HEK293 (cell line): ENCODE measurements at regions not wholly inside any gene's neighbourhood (a gene's known extent, or its start where the extent isn't known, plus 50 kb on each side); places are given as distances from the start of the nearest gene placed in this dataset.

ENCODE experiments used
- CTCF ChIA-PET: fragments of 350-600 bp; formaldehyde crosslinking; extraction: SDS; loops from one replicate; lab custom pipeline; 2021; ENCODE audit warnings: antibody characterized with exemption; lab: Yijun Ruan, JAX
- POLR2A ChIA-PET: fragments of 300-600 bp; formaldehyde crosslinking; extraction: SDS; loops from one replicate; lab custom pipeline; 2020; ENCODE audit warnings: antibody characterized with exemption, inconsistent platforms; lab: Yijun Ruan, JAX
- H3K27ac ChIP-seq: fragments of 200-500 bp; sonication (Bioruptor generic); 2 replicates; pipeline ENCODE4 v1.5.1; 2014; ENCODE audit warnings: low read depth, low read length, control low read depth, inconsistent platforms; ENCODE audit errors: extremely low read depth
- H3K36me3 ChIP-seq, 2 experiments: fragments of 200-500 bp in 1 of 2; sonication (Bioruptor generic) in 1 of 2; 1 replicate in 1 of 2; 2 replicates in 1 of 2; pipeline ENCODE4 v1.5.1; 2014 to 2017; ENCODE audit warnings: inconsistent platforms in 2 of 2, low read length in 2 of 2; ENCODE audit not compliant: control insufficient read depth in 2 of 2, insufficient read depth in 1 of 2
- H3K4me1 ChIP-seq: fragments of 200-500 bp; sonication (Bioruptor generic); 2 replicates; pipeline ENCODE4 v1.5.1; 2014; ENCODE audit warnings: mild to moderate bottlenecking, low read length, inconsistent platforms; ENCODE audit not compliant: control insufficient read depth, insufficient read depth
- H3K4me3 ChIP-seq: 2 replicates; pipeline ENCODE4 v1.5.1; 2011; ENCODE audit warnings: low read depth, mild to moderate bottlenecking, control low read depth, low read length, moderate library complexity
- H3K9me3 ChIP-seq: fragments of 200-500 bp; sonication (Bioruptor generic); 2 replicates; pipeline ENCODE4 v1.5.1; 2014; ENCODE audit warnings: low read depth, low read length, inconsistent platforms; ENCODE audit not compliant: control insufficient read depth, insufficient read depth
- BCL11A ChIP-seq: fragments of 450-650 bp; formaldehyde crosslinking; IDR thresholded peaks from 2 replicates; pipeline ENCODE4 v1.5.1; 2016; ENCODE audit warnings: low read depth, missing biosample characterization, missing genetic modification characterization
- CTCF ChIP-seq: fragments of 450-650 bp; formaldehyde crosslinking; IDR thresholded peaks from 2 replicates; pipeline ENCODE4 v1.5.1; 2016; ENCODE audit warnings: missing biosample characterization, missing genetic modification characterization
- GFI1B ChIP-seq: fragments of 450-650 bp; formaldehyde crosslinking; IDR thresholded peaks from 2 replicates; pipeline ENCODE4 v1.5.1; 2016; ENCODE audit warnings: missing biosample characterization, missing genetic modification characterization
- SCRT1 ChIP-seq: fragments of 450-650 bp; formaldehyde crosslinking; IDR thresholded peaks from 2 replicates; pipeline ENCODE4 v1.5.1; 2016; ENCODE audit warnings: missing biosample characterization, missing genetic modification characterization, borderline replicate concordance
- SETDB1 ChIP-seq: IDR thresholded peaks from one replicate; pipeline ENCODE4 v1.6.1; 2017; ENCODE audit warnings: mild to moderate bottlenecking, low read length, moderate library complexity, mixed read lengths; ENCODE audit not compliant: insufficient read length
- YY1 ChIP-seq: fragments of 450-650 bp; formaldehyde crosslinking; IDR thresholded peaks from 2 replicates; pipeline ENCODE4 v1.5.1; 2018; ENCODE audit warnings: missing biosample characterization, missing genetic modification characterization
- ZBTB17 ChIP-seq: fragments of 450-650 bp; formaldehyde crosslinking; IDR thresholded peaks from 2 replicates; pipeline ENCODE4 v1.5.1; 2016; ENCODE audit warnings: missing biosample characterization, missing genetic modification characterization
- ZBTB48 ChIP-seq: fragments of 450-650 bp; formaldehyde crosslinking; IDR thresholded peaks from 2 replicates; pipeline ENCODE4 v1.5.1; 2016; ENCODE audit warnings: missing biosample characterization, missing genetic modification characterization
- ZNF114 ChIP-seq: fragments of 450-650 bp; formaldehyde crosslinking; IDR thresholded peaks from 2 replicates; pipeline ENCODE4 v1.5.0; 2017; ENCODE audit warnings: missing biosample characterization, missing genetic modification characterization
- ZNF157 ChIP-seq: fragments of 450-650 bp; formaldehyde crosslinking; IDR thresholded peaks from 2 replicates; pipeline ENCODE4 v1.5.1; 2016; ENCODE audit warnings: missing biosample characterization, missing genetic modification characterization
- ZNF211 ChIP-seq: fragments of 450-650 bp; formaldehyde crosslinking; IDR thresholded peaks from 2 replicates; pipeline ENCODE4 v1.5.1; 2016; ENCODE audit warnings: low read depth, missing biosample characterization, missing genetic modification characterization
- ZNF302 ChIP-seq: fragments of 450-650 bp; formaldehyde crosslinking; IDR thresholded peaks from 2 replicates; pipeline ENCODE4 v1.5.1; 2016; ENCODE audit warnings: missing biosample characterization, missing genetic modification characterization, low read depth
- ZNF362 ChIP-seq: fragments of 450-650 bp; formaldehyde crosslinking; IDR thresholded peaks from 2 replicates; pipeline ENCODE4 v1.5.1; 2016; ENCODE audit warnings: missing biosample characterization, missing genetic modification characterization
- ZNF501 ChIP-seq: fragments of 450-650 bp; formaldehyde crosslinking; IDR thresholded peaks from 2 replicates; pipeline ENCODE4 v1.5.1; 2016; ENCODE audit warnings: missing biosample characterization, missing genetic modification characterization
- ZNF544 ChIP-seq: fragments of 450-650 bp; formaldehyde crosslinking; IDR thresholded peaks from 2 replicates; pipeline ENCODE4 v1.5.0; 2017; ENCODE audit warnings: missing biosample characterization, missing genetic modification characterization
- ZNF561 ChIP-seq: fragments of 450-650 bp; IDR thresholded peaks from 2 replicates; pipeline ENCODE4 v1.5.1; 2018; ENCODE audit warnings: missing biosample characterization, missing genetic modification characterization, borderline replicate concordance
- ZNF623 ChIP-seq: fragments of 450-650 bp; formaldehyde crosslinking; IDR thresholded peaks from 2 replicates; pipeline ENCODE4 v1.5.1; 2016; ENCODE audit warnings: missing biosample characterization, missing genetic modification characterization
- ZNF664 ChIP-seq: fragments of 450-650 bp; formaldehyde crosslinking; IDR thresholded peaks from 2 replicates; pipeline ENCODE4 v1.5.1; 2016; ENCODE audit warnings: missing biosample characterization, missing genetic modification characterization
- ZNF707 ChIP-seq: fragments of 450-650 bp; formaldehyde crosslinking; IDR thresholded peaks from 2 replicates; pipeline ENCODE4 v1.5.1; 2016; ENCODE audit warnings: missing biosample characterization, missing genetic modification characterization
- ZNF768 ChIP-seq: fragments of 450-650 bp; formaldehyde crosslinking; IDR thresholded peaks from 2 replicates; pipeline ENCODE4 v1.5.1; 2018; ENCODE audit warnings: missing biosample characterization, mild to moderate bottlenecking, missing genetic modification characterization
- ZSCAN23 ChIP-seq: fragments of 450-650 bp; formaldehyde crosslinking; IDR thresholded peaks from 2 replicates; pipeline ENCODE4 v1.5.1; 2016; ENCODE audit warnings: missing biosample characterization, missing genetic modification characterization
- TF ChIP-seq, protein P1 (sequence below): fragments of 450-650 bp; formaldehyde crosslinking; conservative IDR thresholded peaks from 2 replicates; pipeline ENCODE4 v1.5.1; 2016; ENCODE audit warnings: low read depth, missing biosample characterization, missing genetic modification characterization

DNA sequence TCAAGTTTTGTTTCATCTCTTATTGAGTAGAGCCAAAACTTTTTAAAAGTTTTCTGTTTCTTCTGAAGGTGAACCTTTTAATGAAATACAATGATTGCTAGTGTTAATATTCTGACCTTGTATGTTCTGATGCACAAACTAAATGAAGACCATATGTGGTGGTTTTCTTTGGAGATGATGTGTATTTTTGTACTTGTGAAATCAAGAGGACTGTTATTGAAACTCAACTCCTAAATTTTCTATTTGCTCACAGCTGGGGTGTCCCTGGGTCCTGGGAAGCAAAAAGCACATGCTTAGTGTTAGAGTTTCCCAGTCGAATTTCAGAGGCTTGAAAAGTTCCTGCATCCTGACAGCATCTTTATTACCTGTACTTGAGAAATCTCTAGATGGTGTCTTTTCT is 1185.8 kb upstream of the ALCAM start:
- H3K27ac ChIP-seq, result no peak overlapping the region
- no peaks in the 10 kb centered on the region for H3K36me3 ChIP-seq
- POLR2A ChIA-PET, result no interaction called here
- H3K4me1 ChIP-seq, result no peaks in the 10 kb centered on the region
- H3K9me3 ChIP-seq, result no peaks in the 10 kb centered on the region
- TF ChIP-seq CTCF (tag by site-specific recombination) (no peak), ZNF707 (no peak), ZNF211 (tag by site-specific recombination) (no peak), ZBTB17 (tag by site-specific recombination) (no peak), ZNF302 (tag by site-specific recombination) (no peak)
- no peak overlapping the region for H3K4me3 ChIP-seq
- CTCF ChIA-PET, result no interaction called here

DNA sequence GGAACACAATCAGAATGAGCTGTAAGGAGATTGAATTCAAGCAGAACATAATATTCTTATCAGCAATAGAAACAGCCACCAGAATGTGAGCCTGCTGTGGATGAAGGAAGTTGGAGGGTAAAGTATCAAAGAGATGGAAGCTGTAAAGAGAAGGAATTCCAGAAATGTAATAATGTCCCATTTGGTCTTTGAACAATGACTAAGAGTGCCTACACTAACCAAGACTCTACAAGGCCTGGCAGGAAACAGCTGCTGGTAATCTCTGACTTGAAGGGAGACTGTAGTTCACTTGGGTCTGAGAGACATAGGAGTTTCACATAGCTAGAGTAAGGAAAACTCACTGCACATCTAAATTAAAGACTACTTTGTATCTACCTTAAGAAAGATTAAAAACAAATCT is 1176.0 kb upstream of the ALCAM start:
- Histone ChIP-seq H3K27ac (no peak overlapping the region), H3K9me3 (no peaks in the 10 kb centered on the region), H3K4me3 (no peak overlapping the region), H3K36me3 (no peaks in the 10 kb centered on the region), H3K4me1 (no peaks in the 10 kb centered on the region)
- CTCF ChIA-PET, result no interaction called here
- POLR2A ChIA-PET, result no interaction called here
- no peak for TF ChIP-seq ZNF768 (tag by site-specific recombination)
- TF ChIP-seq ZNF664 (tag by site-specific recombination), result no peak
- TF ChIP-seq ZBTB48, result no peak
- no peak for TF ChIP-seq SCRT1 (tag by site-specific recombination)
- no peak for TF ChIP-seq CTCF (tag by site-specific recombination)
- no peak for TF ChIP-seq ZNF623 (tag by site-specific recombination)
- TF ChIP-seq ZNF362 (tag by site-specific recombination), result no peak
- no peak for TF ChIP-seq ZNF302 (tag by site-specific recombination)
- no peak for TF ChIP-seq YY1 (tag by site-specific recombination)
- TF ChIP-seq ZNF501 (tag by site-specific recombination), result no peak
- no peak for TF ChIP-seq ZNF544 (tag by site-specific recombination)
- TF ChIP-seq ZNF157, result no peak
- TF ChIP-seq, protein P1, sequence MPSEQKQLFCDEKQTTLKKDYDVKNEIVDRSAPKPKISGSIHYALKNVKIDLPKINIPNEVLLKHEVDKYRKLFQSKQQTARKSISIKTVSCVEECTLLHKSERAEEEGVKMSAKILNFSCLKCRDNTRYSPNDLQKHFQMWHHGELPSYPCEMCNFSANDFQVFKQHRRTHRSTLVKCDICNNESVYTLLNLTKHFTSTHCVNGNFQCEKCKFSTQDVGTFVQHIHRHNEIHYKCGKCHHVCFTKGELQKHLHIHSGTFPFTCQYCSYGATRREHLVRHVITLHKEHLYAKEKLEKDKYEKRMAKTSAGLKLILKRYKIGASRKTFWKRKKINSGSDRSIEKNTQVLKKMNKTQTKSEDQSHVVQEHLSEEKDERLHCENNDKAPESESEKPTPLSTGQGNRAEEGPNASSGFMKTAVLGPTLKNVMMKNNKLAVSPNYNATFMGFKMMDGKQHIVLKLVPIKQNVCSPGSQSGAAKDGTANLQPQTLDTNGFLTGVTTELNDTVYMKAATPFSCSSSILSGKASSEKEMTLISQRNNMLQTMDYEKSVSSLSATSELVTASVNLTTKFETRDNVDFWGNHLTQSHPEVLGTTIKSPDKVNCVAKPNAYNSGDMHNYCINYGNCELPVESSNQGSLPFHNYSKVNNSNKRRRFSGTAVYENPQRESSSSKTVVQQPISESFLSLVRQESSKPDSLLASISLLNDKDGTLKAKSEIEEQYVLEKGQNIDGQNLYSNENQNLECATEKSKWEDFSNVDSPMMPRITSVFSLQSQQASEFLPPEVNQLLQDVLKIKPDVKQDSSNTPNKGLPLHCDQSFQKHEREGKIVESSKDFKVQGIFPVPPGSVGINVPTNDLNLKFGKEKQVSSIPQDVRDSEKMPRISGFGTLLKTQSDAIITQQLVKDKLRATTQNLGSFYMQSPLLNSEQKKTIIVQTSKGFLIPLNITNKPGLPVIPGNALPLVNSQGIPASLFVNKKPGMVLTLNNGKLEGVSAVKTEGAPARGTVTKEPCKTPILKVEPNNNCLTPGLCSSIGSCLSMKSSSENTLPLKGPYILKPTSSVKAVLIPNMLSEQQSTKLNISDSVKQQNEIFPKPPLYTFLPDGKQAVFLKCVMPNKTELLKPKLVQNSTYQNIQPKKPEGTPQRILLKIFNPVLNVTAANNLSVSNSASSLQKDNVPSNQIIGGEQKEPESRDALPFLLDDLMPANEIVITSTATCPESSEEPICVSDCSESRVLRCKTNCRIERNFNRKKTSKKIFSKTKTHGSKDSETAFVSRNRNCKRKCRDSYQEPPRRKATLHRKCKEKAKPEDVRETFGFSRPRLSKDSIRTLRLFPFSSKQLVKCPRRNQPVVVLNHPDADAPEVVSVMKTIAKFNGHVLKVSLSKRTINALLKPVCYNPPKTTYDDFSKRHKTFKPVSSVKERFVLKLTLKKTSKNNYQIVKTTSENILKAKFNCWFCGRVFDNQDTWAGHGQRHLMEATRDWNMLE (tag by site-specific recombination), result no peak
- TF ChIP-seq ZNF561 (tag by site-specific recombination), result no peak
- TF ChIP-seq GFI1B, result no peak
- TF ChIP-seq ZSCAN23 (tag by site-specific recombination), result no peak
- TF ChIP-seq SETDB1, result no peak
- no peak for TF ChIP-seq ZNF114 (tag by site-specific recombination)
- TF ChIP-seq BCL11A (tag by site-specific recombination), result no peak
